A549 (cell line): ENCODE measurements at regions not wholly inside any gene's neighbourhood (a gene's known extent, or its start where the extent isn't known, plus 50 kb on each side); places are given as distances from the start of the nearest gene placed in this dataset.

ENCODE experiments used
- ATAC-seq, 2 experiments: fragments of 200-7000 bp in 1 of 2; fragments of >200 bp in 1 of 2; cut with Nextera tagmentation in 1 of 2; cut with Tn5 transposase in 1 of 2; 3 replicates each; pipeline versions ENCODE4 v1.8.0 to v1.9.1; 2018 to 2020; ENCODE audit warnings: mild to moderate bottlenecking in 1 of 2, moderate library complexity in 1 of 2
- CTCF ChIA-PET: fragments of 300-600 bp; sonication (Branson Sonifier 250); formaldehyde crosslinking; extraction: SDS; loops from one replicate; lab custom pipeline; 2021; ENCODE audit warnings: antibody characterized with exemption, inconsistent platforms; lab: Yijun Ruan, JAX
- POLR2A ChIA-PET: fragments of 350-600 bp; formaldehyde crosslinking; extraction: SDS; loops from one replicate; lab custom pipeline; 2021; ENCODE audit warnings: antibody characterized with exemption, inconsistent platforms; lab: Yijun Ruan, JAX
- DNase-seq, 2 experiments: peaks; one replicate each; pipeline versions ENCODE4 v3.0.0 to v3.0.0-alpha.2; 2011 to 2016; ENCODE audit warnings: low read depth in 1 of 2, low spot score in 1 of 2
- FAIRE-seq: peaks from 2 replicates; lab custom pipeline; 2011; peaks lifted over from hg19 to GRCh38; lab: Jason Lieb, UNC
- H3K27ac ChIP-seq, 2 experiments: fragments of >200 bp; sonication (Bioruptor Twin); formaldehyde crosslinking; 3 replicates each; pipeline ENCODE4 v1.5.1; 2016 to 2017
- H3K4me1 ChIP-seq: fragments of >200 bp; sonication (Bioruptor Twin); formaldehyde crosslinking; 3 replicates; pipeline ENCODE4 v1.6.1; 2016
- H3K4me2 ChIP-seq: fragments of >200 bp; sonication (Bioruptor Twin); formaldehyde crosslinking; 3 replicates; pipeline ENCODE4 v1.6.1; 2016
- H3K4me3 ChIP-seq: fragments of >200 bp; sonication (Bioruptor Twin); formaldehyde crosslinking; 3 replicates; pipeline ENCODE4 v1.5.1; 2016
- H3K9me3 ChIP-seq: fragments of >200 bp; sonication (Bioruptor Twin); formaldehyde crosslinking; 3 replicates; pipeline ENCODE4 v1.6.1; 2016
- ATOH8 ChIP-seq: fragments of 250-450 bp; sonication (Bioruptor Pico); IDR thresholded peaks from 2 replicates; pipeline ENCODE4 v1.5.0; 2020; ENCODE audit warnings: low read depth, mild to moderate bottlenecking, moderate library complexity
- BCL3 ChIP-seq: fragments of >200 bp; sonication (Bioruptor Twin); formaldehyde crosslinking; IDR thresholded peaks from 3 replicates; pipeline ENCODE4 v1.6.1; 2016
- CBX2 ChIP-seq: fragments of 200-600 bp; sonication (generic); IDR thresholded peaks from 2 replicates; pipeline ENCODE4 v1.6.1; 2016; ENCODE audit warnings: low read depth, mild to moderate bottlenecking, borderline replicate concordance
- CHD2 ChIP-seq: fragments of 150-350 bp; IDR thresholded peaks from 2 replicates; pipeline ENCODE4 v1.6.1; 2014; ENCODE audit warnings: low read length; ENCODE audit not compliant: partially characterized antibody
- E2F6 ChIP-seq: IDR thresholded peaks from 2 replicates; pipeline ENCODE4 v1.6.1; 2012; ENCODE audit warnings: low read depth, borderline replicate concordance
- EHF ChIP-seq: fragments of 250-450 bp; sonication (Bioruptor Pico); IDR thresholded peaks from 2 replicates; pipeline ENCODE4 v1.5.0; 2020; ENCODE audit warnings: mild to moderate bottlenecking
- EHMT2 ChIP-seq: fragments of 200-600 bp; sonication (generic); IDR thresholded peaks from 2 replicates; pipeline ENCODE4 v1.6.1; 2016; ENCODE audit warnings: antibody characterized with exemption, low read depth, mild to moderate bottlenecking, moderate library complexity
- EP300 ChIP-seq, 2 experiments: fragments of >200 bp; sonication (Bioruptor Twin); formaldehyde crosslinking; IDR thresholded peaks; 2 replicates in 1 of 2; 3 replicates in 1 of 2; pipeline ENCODE4 v1.6.1; 2016 to 2017
- FOSB ChIP-seq: fragments of 250-450 bp; sonication (Bioruptor Pico); IDR thresholded peaks from 2 replicates; pipeline ENCODE4 v1.5.0; 2020; ENCODE audit warnings: mild to moderate bottlenecking, moderate library complexity
- FOSL2 ChIP-seq, 2 experiments: fragments of 450-650 bp in 1 of 2; fragments of >200 bp in 1 of 2; sonication (Bioruptor Twin) in 1 of 2; formaldehyde crosslinking; IDR thresholded peaks; 2 replicates each; pipeline versions ENCODE4 v1.5.0 to v1.6.1; 2016 to 2020; ENCODE audit warnings: mild to moderate bottlenecking in 1 of 2, moderate library complexity in 1 of 2
- FOXS1 ChIP-seq: fragments of 250-450 bp; sonication (Bioruptor Pico); IDR thresholded peaks from 2 replicates; pipeline ENCODE4 v1.5.0; 2020; ENCODE audit warnings: mild to moderate bottlenecking, moderate library complexity
- HMGXB4 ChIP-seq: fragments of 250-450 bp; sonication (Bioruptor Pico); IDR thresholded peaks from 2 replicates; pipeline ENCODE4 v1.5.0; 2021; ENCODE audit warnings: mild to moderate bottlenecking, moderate library complexity, borderline replicate concordance
- HOXB5 ChIP-seq: fragments of 250-450 bp; sonication (Bioruptor Pico); IDR thresholded peaks from 2 replicates; pipeline ENCODE4 v1.5.0; 2020; ENCODE audit warnings: mild to moderate bottlenecking, moderate library complexity
- JUNB ChIP-seq: fragments of >200 bp; sonication (Bioruptor Twin); formaldehyde crosslinking; IDR thresholded peaks from 2 replicates; pipeline ENCODE4 v1.6.1; 2016
- KDM1A ChIP-seq: fragments of 200-600 bp; sonication (generic); IDR thresholded peaks from 2 replicates; pipeline ENCODE4 v1.6.1; 2016; ENCODE audit warnings: low read depth, mild to moderate bottlenecking
- KDM5A ChIP-seq: fragments of 200-600 bp; sonication (generic); IDR thresholded peaks from 2 replicates; pipeline ENCODE4 v1.6.1; 2016; ENCODE audit warnings: antibody characterized with exemption, mild to moderate bottlenecking
- MAFK ChIP-seq: fragments of 450-650 bp; IDR thresholded peaks from 2 replicates; pipeline ENCODE4 v1.6.1; 2014; ENCODE audit not compliant: partially characterized antibody
- MYC ChIP-seq: IDR thresholded peaks from 2 replicates; pipeline ENCODE4 v1.6.1; 2012; ENCODE audit warnings: mild to moderate bottlenecking, inconsistent platforms, low read length, improper control_type of control experiment, borderline replicate concordance
- PBX3 ChIP-seq: IDR thresholded peaks from 2 replicates; pipeline ENCODE4 v1.6.1; 2012
- POLR2A ChIP-seq: IDR thresholded peaks from 2 replicates; pipeline ENCODE4 v1.6.1; 2012; ENCODE audit warnings: mild to moderate bottlenecking, low read length
- RARB ChIP-seq: fragments of 250-450 bp; sonication (Bioruptor Pico); IDR thresholded peaks from 2 replicates; pipeline ENCODE4 v1.8.0; 2021; ENCODE audit warnings: mild to moderate bottlenecking, moderate library complexity
- REST ChIP-seq: fragments of 200-600 bp; sonication (generic); IDR thresholded peaks from 2 replicates; pipeline ENCODE4 v1.6.1; 2016; ENCODE audit warnings: antibody characterized with exemption, mild to moderate bottlenecking, moderate library complexity
- TP53 ChIP-seq: fragments of 250-450 bp; sonication (Bioruptor Pico); IDR thresholded peaks from 2 replicates; pipeline ENCODE4 v1.5.0; 2021; ENCODE audit warnings: mild to moderate bottlenecking, moderate library complexity
- WGBS: methylation state at CpG from one replicate; pipeline ENCODE4 v1.1.6; 2017; ENCODE audit errors: missing lambda C conversion rate; 5-methylcytosine and 5-hydroxymethylcytosine counted together

GRCh38 chr1:186568221-186568620 is 107.3 kb upstream of the PDC start (continued):
- TF ChIP-seq PBX3 (no peak), KDM5A (no peak), JUNB (no peak), RARB (CRISPR knock-in tag) (no peak), MAFK (no peak), MYC (no peak), POLR2A (no peak), FOSB (no peak)

- ChIA-PET CTCF (no interaction called here), POLR2A (no interaction called here)
- Histone ChIP-seq H3K4me2 (peak overlapping the region; percentile 55), H3K4me3 (no peak overlapping the region), H3K27ac (no peak overlapping the region), H3K9me3 (no peaks in the 10 kb centered on the region), H3K4me1 (peaks cover 19% of the 10 kb centered on the region)
- no peak for TF ChIP-seq FOSL2 (IDR thresholded peaks at IDR 0.05)
- TF ChIP-seq FOSL2 (CRISPR knock-in tag; IDR thresholded peaks at IDR 0.05) = peak; percentile 48
- no peak for TF ChIP-seq FOXS1 (CRISPR knock-in tag)
- FAIRE-seq (peak; percentile 18), ATAC-seq (peak in 1 of 2 experiments; percentile 69; a peak in 3 of 6 replicates), DNase-seq (peak; percentile 14 to 33)
- 9% methylated on average over 3 of the region's 3 CpGs for whole genome bisulfite sequencing
These were observed 105.4 kb upstream of the PDC start for GRCh38 chr1:186566140-186566855.

GRCh38 chr1:186564582-186564981 is 103.7 kb upstream of the PDC start:
- Histone ChIP-seq H3K4me3 (no peak overlapping the region), H3K9me3 (no peaks in the 10 kb centered on the region), H3K4me2 (no peak overlapping the region), H3K4me1 (peaks cover 19% of the 10 kb centered on the region), H3K27ac (no peak overlapping the region)
- POLR2A ChIA-PET = no interaction called here
- DNase-seq = no peak
- CTCF ChIA-PET = interaction anchor here (0.8 to 1.3 kb wide), 2 partner anchors 40 to 138 kb away, joined by 3 read pairs; no protein-coding TSS in a partner anchor
- no peak for FAIRE-seq
- ATAC-seq = no peak
- WGBS = 90% methylated on average over 1 of the region's 1 CpG
- no peak for TF ChIP-seq HOXB5
- no peak for TF ChIP-seq FOXS1 (CRISPR knock-in tag)
- no peak for TF ChIP-seq CBX2
- TF ChIP-seq FOSB = no peak
- TF ChIP-seq EHF (CRISPR knock-in tag) = no peak
- no peak for TF ChIP-seq TP53 (CRISPR knock-in tag)
- no peak for TF ChIP-seq PBX3
- TF ChIP-seq E2F6 = no peak
- no peak for TF ChIP-seq EHMT2
- no peak for TF ChIP-seq REST
- no peak for TF ChIP-seq KDM1A
- no peak for TF ChIP-seq HMGXB4 (CRISPR knock-in tag)
- TF ChIP-seq CHD2 = no peak
- TF ChIP-seq BCL3 = no peak
- TF ChIP-seq POLR2A = no peak
- TF ChIP-seq MYC = no peak
- no peak for TF ChIP-seq EP300 (IDR thresholded peaks at IDR 0.05)
- no peak for TF ChIP-seq ATOH8 (CRISPR knock-in tag)
